Ovary (tissue), 3 donors: ENCODE measurements at regions not wholly inside any gene's neighbourhood (a gene's known extent, or its start where the extent isn't known, plus 50 kb on each side); places are given as distances from the start of the nearest gene placed in this dataset.

Source experiments
- CTCF ChIP-seq, 3 donors: fragments of 450-650 bp in 2 of 3; fragments of 200-600 bp in 1 of 3; IDR thresholded peaks; one replicate each; pipeline versions ENCODE4 v1.5.1 to v1.8.0; 2016 to 2022; ENCODE audit warnings: antibody characterized with exemption in 3 of 3, mild to moderate bottlenecking in 1 of 3
- POLR2A ChIP-seq: fragments of 450-650 bp; IDR thresholded peaks from one replicate; pipeline ENCODE4 v1.6.1; 2017; ENCODE audit warnings: antibody characterized with exemption, mild to moderate bottlenecking, moderate library complexity
- donor health status: DM: no; HTN: no; CAD: no.

- TF ChIP-seq CTCF (IDR thresholded peaks at IDR 0.05) = no peak
- no peak for TF ChIP-seq POLR2A
These were observed 387.7 kb upstream of the PTGER4 start for GRCh38 chr5:40292006-40292405.
